ENCODE measurements at regions not wholly inside any gene's neighbourhood (a gene's known extent, or its start where the extent isn't known, plus 50 kb on each side); places are given as distances from the start of the nearest gene placed in this dataset.

- H2BK15ac ChIP-seq (ENCODE audit: low read depth, low read length): peak overlapping the region; percentile 87; the same call in 2 of the 3 replicates
- H3K27ac ChIP-seq (ENCODE audit: insufficient read depth, low read length): peak overlapping the region; percentile 98; the same call in 1 of the 2 replicates
- CTCF ChIA-PET: interaction anchor here (0.7 to 2.9 kb wide), 3 partner anchors 8 to 254 kb away, joined by 3 to 7 read pairs (median 5); no protein-coding TSS in a partner anchor
- H4K20me1 ChIP-seq (ENCODE audit: insufficient read depth, low read length): no peaks in the 10 kb centered on the region
- peaks cover 31% of the 10 kb centered on the region for H3K4me1 ChIP-seq (ENCODE audit: control insufficient read depth, insufficient read depth, low read length)
- dilution Hi-C loops (cut with HindIII; ENCODE audit: low sequenced_read_pairs, unreplicated experiment): no loop called here
- H3K14ac ChIP-seq (replicated peaks; ENCODE audit: low read depth, low read length): peak overlapping the region; percentile 91
- H3K18ac ChIP-seq (ENCODE audit: low read depth, low read length): peak overlapping the region; percentile 92
- no peak overlapping the region for H3K4me2 ChIP-seq (ENCODE audit: low read depth, low read length)
- H3K23ac ChIP-seq (ENCODE audit: low read depth, low read length): peak overlapping the region; percentile 95
- ATAC-seq (ENCODE audit: low read depth) (no peak), DNase-seq (peak; percentile 60)
- no peaks in the 10 kb centered on the region for H3K27me3 ChIP-seq (ENCODE audit: control insufficient read depth, insufficient read depth, low read length)
- H2BK120ac ChIP-seq (ENCODE audit: low read depth, low read length): peak overlapping the region; percentile 98
- peak overlapping the region; percentile 95; the same call in 1 of the 2 replicates for H3K56ac ChIP-seq (ENCODE audit: extremely low read depth, insufficient read depth, low read length)
- peak overlapping the region; percentile 98 for H4K91ac ChIP-seq (ENCODE audit: insufficient read depth, low read depth, low read length)
- H3K4me3 ChIP-seq (ENCODE audit: insufficient read depth, low read depth, low read length): no peak overlapping the region
- peak overlapping the region; percentile 68 for H2AK9ac ChIP-seq (replicated peaks; ENCODE audit: low read depth, low read length, poor library complexity)
- peak overlapping the region; percentile 84; the same call in 1 of the 2 replicates for H2AK5ac ChIP-seq (ENCODE audit: low read depth, low read length)
- TF ChIP-seq, protein P1, sequence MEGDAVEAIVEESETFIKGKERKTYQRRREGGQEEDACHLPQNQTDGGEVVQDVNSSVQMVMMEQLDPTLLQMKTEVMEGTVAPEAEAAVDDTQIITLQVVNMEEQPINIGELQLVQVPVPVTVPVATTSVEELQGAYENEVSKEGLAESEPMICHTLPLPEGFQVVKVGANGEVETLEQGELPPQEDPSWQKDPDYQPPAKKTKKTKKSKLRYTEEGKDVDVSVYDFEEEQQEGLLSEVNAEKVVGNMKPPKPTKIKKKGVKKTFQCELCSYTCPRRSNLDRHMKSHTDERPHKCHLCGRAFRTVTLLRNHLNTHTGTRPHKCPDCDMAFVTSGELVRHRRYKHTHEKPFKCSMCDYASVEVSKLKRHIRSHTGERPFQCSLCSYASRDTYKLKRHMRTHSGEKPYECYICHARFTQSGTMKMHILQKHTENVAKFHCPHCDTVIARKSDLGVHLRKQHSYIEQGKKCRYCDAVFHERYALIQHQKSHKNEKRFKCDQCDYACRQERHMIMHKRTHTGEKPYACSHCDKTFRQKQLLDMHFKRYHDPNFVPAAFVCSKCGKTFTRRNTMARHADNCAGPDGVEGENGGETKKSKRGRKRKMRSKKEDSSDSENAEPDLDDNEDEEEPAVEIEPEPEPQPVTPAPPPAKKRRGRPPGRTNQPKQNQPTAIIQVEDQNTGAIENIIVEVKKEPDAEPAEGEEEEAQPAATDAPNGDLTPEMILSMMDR (conservative IDR thresholded peaks at IDR 0.05; ENCODE audit: low read depth, low read length): no peak
- 0 out of 2 replicates have a peak, but pooled peaks have one; percentile 17 for TF ChIP-seq BHLHE40 (IDR thresholded peaks at IDR 0.05; ENCODE audit: low read depth, low read length)
- TF ChIP-seq RFX5 (IDR thresholded peaks at IDR 0.05; ENCODE audit: low read depth, low read length): no peak
- TF ChIP-seq MXI1 (IDR thresholded peaks at IDR 0.05; ENCODE audit: borderline replicate concordance, low read depth, low read length): no peak
- TF ChIP-seq MAZ (IDR thresholded peaks at IDR 0.05; ENCODE audit: borderline replicate concordance, low read depth, low read length): no peak
- no peak for TF ChIP-seq ELK1 (IDR thresholded peaks at IDR 0.05; ENCODE audit: borderline replicate concordance, low read depth, low read length)
- TF ChIP-seq MAFK (IDR thresholded peaks at IDR 0.05; ENCODE audit: low read depth, low read length): no peak
- no peak for TF ChIP-seq RAD21 (IDR thresholded peaks at IDR 0.05; ENCODE audit: low read length)
- no peak for TF ChIP-seq RCOR1 (IDR thresholded peaks at IDR 0.05; ENCODE audit: insufficient replicate concordance, low read length)
- no peak for TF ChIP-seq SMC3 (IDR thresholded peaks at IDR 0.05; ENCODE audit: low read depth, low read length)
- no peak for TF ChIP-seq CHD1 (IDR thresholded peaks at IDR 0.05; ENCODE audit: low read depth, low read length)
- TF ChIP-seq NFE2L2 (IDR thresholded peaks at IDR 0.05; ENCODE audit: low read depth, low read length): peak; percentile 24; the same call in 1 of the 2 replicates
- TF ChIP-seq FOS (IDR thresholded peaks at IDR 0.05; ENCODE audit: low read depth, low read length): peak; percentile 41; the same call in 1 of the 2 replicates
- TF ChIP-seq, protein P2, sequence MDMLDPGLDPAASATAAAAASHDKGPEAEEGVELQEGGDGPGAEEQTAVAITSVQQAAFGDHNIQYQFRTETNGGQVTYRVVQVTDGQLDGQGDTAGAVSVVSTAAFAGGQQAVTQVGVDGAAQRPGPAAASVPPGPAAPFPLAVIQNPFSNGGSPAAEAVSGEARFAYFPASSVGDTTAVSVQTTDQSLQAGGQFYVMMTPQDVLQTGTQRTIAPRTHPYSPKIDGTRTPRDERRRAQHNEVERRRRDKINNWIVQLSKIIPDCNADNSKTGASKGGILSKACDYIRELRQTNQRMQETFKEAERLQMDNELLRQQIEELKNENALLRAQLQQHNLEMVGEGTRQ (IDR thresholded peaks at IDR 0.05; ENCODE audit: low read depth, low read length): no peak
- 0 out of 2 replicates have a peak, but pooled peaks have one; percentile 6 for TF ChIP-seq CEBPB (IDR thresholded peaks at IDR 0.05; ENCODE audit: low read depth, low read length)
- no peak for TF ChIP-seq POLR2A (IDR thresholded peaks at IDR 0.05; ENCODE audit: low read depth, low read length)
- peak overlapping the region; percentile 97 for H4K5ac ChIP-seq (ENCODE audit: low read depth, low read length)
- POLR2A ChIA-PET (ENCODE audit: unreplicated experiment): no interaction called here
- no TSS peak for BruUV-seq (replicated peaks)
- peak overlapping the region; percentile 98 for H2BK5ac ChIP-seq (ENCODE audit: low read depth, low read length, poor library complexity, severe bottlenecking)
- no peaks in the 10 kb centered on the region for H3K79me1 ChIP-seq (ENCODE audit: low read depth in 1 of 2, low read length in 2 of 2)
- H4K8ac ChIP-seq (ENCODE audit: low read depth in 2 of 2, low read length in 2 of 2): peak overlapping the region; percentile 73 to 96
- H2BK20ac ChIP-seq (ENCODE audit: low read depth, low read length): peak overlapping the region; percentile 100
- H2AFZ ChIP-seq (replicated peaks; ENCODE audit: low read length, poor library complexity): peak overlapping the region; percentile 38
- intact Hi-C loops (cut with micrococcal nuclease): no loop called here
- H3K4ac ChIP-seq (ENCODE audit: low read depth, low read length): peak overlapping the region; percentile 99
- in situ Hi-C loops (cut with MboI; ENCODE audit: low sequenced_read_pairs): loop anchor here (5.0 to 10.0 kb wide), 2 partner anchors 41 to 139 kb away; partner anchors contain the start of gene PTS
- peaks cover 32% of the 10 kb centered on the region for H3K9me1 ChIP-seq (ENCODE audit: insufficient read depth, low read length)
- no peaks in the 10 kb centered on the region for H3K9me3 ChIP-seq (ENCODE audit: control insufficient read depth, insufficient read depth, low read length)
- H3K9ac ChIP-seq (ENCODE audit: low read depth, low read length): no peak overlapping the region
- no peaks in the 10 kb centered on the region for H3K36me3 ChIP-seq (ENCODE audit: control insufficient read depth, insufficient read depth, low read length)
- 83% methylated on average over 1 of the region's 2 CpGs; no CpG with 5 or more reads in 1 of the 2 experiments for WGBS, 2 experiments (ENCODE audit: extremely low coverage in 2 of 2, insufficient read length in 1 of 2)
Observed at GRCh38 chr11:112363527-112363926, 102.9 kb upstream of the PLET1 start.
